Hematopoietic multipotent progenitor cell treated with erythropoietin and hydrocortisone succinate and interleukin-3 and kit ligand, for 4 days (in vitro differentiated cells): ENCODE measurements at regions not wholly inside any gene's neighbourhood (a gene's known extent, or its start where the extent isn't known, plus 50 kb on each side); places are given as distances from the start of the nearest gene placed in this dataset.
"Not testable (repeated sequence)": the region's sequence is repeated elsewhere in the genome, so short reads cannot be mapped to it uniquely, and the experiment has no call there.

Source experiments
- DNase-seq: peaks from one replicate; pipeline ENCODE4 v3.0.0-alpha.2; 2015

GRCh38 chr3:153445817-153446216 lies 283.8 kb downstream of the RAP2B start:
- no peak for DNase-seq

GRCh38 chr3:153448151-153448829 lies 286.3 kb downstream of the RAP2B start:
- no peak for DNase-seq

- DNase-seq = no peak
These were observed 295.0 kb downstream of the RAP2B start for GRCh38 chr3:153456833-153457545.

- no peak for DNase-seq
These were observed 296.9 kb downstream of the RAP2B start for GRCh38 chr3:153458881-153459280.

- DNase-seq = no peak
These were observed 300.5 kb downstream of the RAP2B start for GRCh38 chr3:153462545-153462944.

- peak; percentile 7 for DNase-seq
These were observed 301.9 kb downstream of the RAP2B start for GRCh38 chr3:153463895-153464294.

GRCh38 chr3:153469162-153469561 lies 307.1 kb downstream of the RAP2B start:
- DNase-seq = no peak

GRCh38 chr3:153484842-153485241 lies 322.8 kb downstream of the RAP2B start:
- DNase-seq = no peak

GRCh38 chr3:153495422-153495821 lies 333.4 kb downstream of the RAP2B start:
- DNase-seq = no peak

GRCh38 chr3:153502682-153503081 lies 340.7 kb downstream of the RAP2B start:
- no peak for DNase-seq

- DNase-seq = no peak
These were observed 341.8 kb downstream of the RAP2B start for GRCh38 chr3:153503873-153504272.

- not testable (repeated sequence) for DNase-seq
These were observed 344.2 kb downstream of the RAP2B start for GRCh38 chr3:153506205-153506604.

- not testable (repeated sequence) for DNase-seq
These were observed 344.7 kb downstream of the RAP2B start for GRCh38 chr3:153506686-153507085.

GRCh38 chr3:153513236-153513635 lies 351.2 kb downstream of the RAP2B start:
- peak; percentile 41 for DNase-seq

- no peak for DNase-seq
These were observed 366.4 kb downstream of the RAP2B start for GRCh38 chr3:153528473-153528872.

GRCh38 chr3:153539263-153539662 lies 377.2 kb downstream of the RAP2B start:
- DNase-seq = no peak

GRCh38 chr3:153545471-153545870 lies 383.4 kb downstream of the RAP2B start:
- no peak for DNase-seq

GRCh38 chr3:153547970-153548369 lies 385.9 kb downstream of the RAP2B start:
- DNase-seq = no peak

- DNase-seq = not testable (repeated sequence)
These were observed 387.7 kb downstream of the RAP2B start for GRCh38 chr3:153549686-153550085.

- DNase-seq = no peak
These were observed 389.7 kb downstream of the RAP2B start for GRCh38 chr3:153551536-153552285.

- DNase-seq = peak; percentile 1
These were observed 391.0 kb downstream of the RAP2B start for GRCh38 chr3:153552887-153553604.

- DNase-seq = no peak
These were observed 391.5 kb downstream of the RAP2B start for GRCh38 chr3:153553605-153553945.

- DNase-seq = no peak
These were observed 393.9 kb downstream of the RAP2B start for GRCh38 chr3:153555919-153556318.
